Fibroblast of skin of scalp (primary cell): ENCODE measurements at regions not wholly inside any gene's neighbourhood (a gene's known extent, or its start where the extent isn't known, plus 50 kb on each side); places are given as distances from the start of the nearest gene placed in this dataset.

Experiments
- DNase-seq: peaks from one replicate; pipeline ENCODE4 v3.0.0-alpha.2; 2013

DNA sequence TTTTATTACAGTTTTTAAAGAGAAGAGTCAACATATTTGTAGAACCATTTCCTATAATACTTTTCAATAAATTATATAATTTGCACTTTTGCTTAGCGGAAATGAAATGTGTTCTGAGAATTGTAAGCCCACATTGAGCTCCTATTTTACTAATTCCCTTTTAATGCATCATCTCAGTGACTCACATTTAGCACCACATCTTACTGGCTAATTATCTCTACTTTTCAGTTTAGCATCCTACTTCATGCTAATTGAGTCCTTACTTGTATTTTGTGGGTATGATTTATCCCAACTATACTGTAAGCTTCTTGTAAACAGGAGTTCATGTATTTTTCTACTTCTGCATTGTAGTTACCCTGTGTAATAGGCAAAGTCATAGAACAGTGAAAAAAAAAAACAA lies 67.5 kb downstream of the TMX1 start:
- DNase-seq = no peak

DNA sequence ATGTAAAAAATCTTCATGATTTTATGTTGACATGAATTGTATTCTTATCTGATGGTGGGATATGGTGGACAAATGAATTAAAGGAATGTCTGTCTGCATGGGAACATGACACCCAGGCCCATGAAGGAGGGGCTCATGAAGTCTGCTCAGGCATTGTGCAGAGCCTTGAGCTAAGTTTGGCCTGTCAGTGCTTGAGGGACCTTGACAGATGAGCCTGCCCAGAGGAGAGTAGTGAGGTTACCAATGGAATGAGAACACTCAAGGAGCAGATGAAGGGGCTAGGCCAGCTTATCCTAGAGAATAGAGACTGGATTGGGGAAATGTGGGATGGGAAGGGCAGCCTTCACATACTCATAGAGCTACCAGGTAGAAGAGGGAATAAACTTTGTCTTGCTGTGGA lies 68.8 kb downstream of the TMX1 start:
- peak; percentile 31 for DNase-seq

DNA sequence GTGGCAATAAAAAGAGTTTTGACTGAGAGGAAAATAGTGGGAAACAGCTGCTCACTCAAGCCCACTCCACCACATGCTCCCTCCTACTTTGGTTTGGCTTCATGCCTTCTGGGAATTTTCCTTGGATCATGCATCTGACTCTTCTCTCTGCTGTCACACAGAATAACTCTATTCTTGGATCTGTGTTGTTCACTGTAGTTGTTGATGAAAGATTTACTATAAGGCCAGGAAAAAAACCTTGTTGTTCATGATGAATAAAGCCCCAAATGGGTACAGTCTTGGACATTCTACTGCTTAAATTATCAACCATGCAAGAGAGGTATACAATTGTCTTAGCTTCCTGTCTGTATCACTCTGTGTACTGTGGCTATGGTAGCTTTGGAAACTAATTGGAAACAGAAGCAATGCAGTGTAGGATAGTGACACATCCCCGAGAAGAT lies 70.5 kb downstream of the TMX1 start:
- DNase-seq = peak; percentile 83

DNA sequence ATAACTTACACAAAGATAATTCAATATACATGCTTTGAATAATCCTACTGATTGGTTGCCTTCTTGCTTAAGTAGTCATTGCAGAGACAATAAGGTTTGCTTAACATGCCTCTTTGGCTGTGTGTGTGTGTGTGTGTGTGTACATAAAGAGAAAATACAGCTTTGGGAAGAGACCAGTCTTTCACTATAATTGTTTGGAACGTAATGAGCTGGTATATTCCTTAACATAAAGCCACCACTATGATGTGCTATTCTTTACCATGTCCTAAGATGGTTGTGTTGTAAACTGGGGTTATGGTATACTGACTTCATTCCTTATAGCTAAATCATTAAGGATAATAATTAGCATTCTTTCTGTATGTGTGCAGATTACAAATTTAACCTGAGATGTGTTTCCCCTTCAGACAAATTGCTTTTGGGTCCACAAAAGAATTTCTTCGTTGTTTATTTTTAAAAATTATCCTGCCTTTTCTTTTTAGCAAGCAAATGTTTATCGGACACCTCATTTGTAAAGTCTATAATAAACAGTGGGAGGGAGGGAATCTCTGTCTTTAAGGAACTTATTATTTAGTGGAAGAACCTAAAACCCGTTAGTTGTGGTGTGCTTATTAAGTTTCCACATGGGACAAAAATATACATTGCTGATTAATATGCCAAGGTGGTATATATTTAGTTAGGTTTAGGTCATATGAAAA lies 74.4 kb downstream of the TMX1 start:
- DNase-seq = no peak

DNA sequence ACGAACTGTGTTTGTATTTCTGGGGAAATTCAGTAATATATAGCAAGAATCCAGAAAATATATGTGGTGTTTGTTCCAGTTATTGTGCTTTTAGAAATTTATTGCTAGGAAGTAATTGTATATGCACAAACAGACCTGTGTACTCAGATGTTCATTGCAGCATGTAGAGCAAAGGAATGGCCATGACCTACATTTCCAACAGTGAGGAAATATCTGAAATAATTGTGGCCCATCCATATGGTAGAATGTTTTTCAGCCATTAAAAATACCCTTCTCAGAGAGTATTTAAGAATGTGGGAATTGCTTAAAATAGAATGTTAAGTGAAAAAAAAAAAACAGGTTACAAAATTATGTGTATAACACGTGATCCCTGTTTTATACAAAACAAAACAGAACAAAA lies 77.3 kb downstream of the TMX1 start:
- DNase-seq = peak; percentile 83

DNA sequence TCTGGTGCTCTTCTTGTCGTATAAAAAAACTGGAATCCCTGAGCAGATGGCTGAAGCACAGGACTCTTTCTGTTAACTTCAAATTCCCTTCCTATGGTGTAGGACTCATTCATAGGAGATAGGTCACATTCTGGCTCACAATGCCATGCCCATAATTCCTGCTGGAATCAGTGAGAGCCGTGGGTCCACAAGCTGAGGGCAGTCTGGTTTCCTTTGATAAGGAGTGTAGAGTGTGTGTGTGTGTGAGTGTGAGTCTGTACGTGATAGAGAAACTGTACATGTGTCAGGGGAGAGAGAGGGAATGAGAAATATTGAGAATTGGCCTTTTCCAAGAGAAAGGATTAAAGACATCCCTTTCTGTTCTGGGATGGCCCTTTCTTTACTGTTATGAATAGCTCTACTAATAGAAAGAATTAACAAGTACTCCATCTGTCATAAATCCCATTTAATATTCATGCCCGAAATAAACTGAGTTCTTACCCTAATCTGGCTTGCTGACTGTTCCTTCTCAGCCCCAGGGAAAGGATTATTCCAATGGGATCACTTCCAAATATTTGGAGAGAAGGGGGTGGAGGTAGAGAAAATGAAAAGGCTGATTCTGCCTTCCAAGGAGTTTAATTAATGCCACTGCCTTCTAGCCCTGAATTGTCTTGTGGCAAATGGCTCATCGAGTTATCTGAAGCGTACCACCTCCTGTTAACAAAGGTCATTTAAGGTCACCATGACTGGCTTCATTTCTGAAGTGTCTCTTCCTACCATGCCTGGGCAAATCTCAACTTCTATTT lies 79.0 kb downstream of the TMX1 start:
- DNase-seq = peak; percentile 39

DNA sequence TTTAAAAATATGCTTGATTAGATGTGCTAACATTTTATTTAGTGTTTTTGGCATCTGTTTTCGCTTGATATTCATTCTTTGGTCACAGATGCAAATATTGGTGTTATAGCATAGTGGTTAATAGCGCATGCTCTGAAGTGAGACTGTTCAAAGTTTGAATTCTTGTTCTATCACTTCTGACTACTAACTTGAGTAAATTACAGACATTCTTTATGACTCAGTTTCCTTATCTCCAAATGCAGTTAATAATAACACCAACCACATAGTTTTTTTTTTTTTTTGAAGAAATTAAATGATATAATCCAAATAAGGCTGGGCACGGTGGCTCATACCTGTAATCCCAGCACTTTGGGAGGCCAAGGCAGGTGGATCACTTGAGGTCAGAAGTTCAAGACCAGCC lies 81.0 kb downstream of the TMX1 start:
- no peak for DNase-seq

DNA sequence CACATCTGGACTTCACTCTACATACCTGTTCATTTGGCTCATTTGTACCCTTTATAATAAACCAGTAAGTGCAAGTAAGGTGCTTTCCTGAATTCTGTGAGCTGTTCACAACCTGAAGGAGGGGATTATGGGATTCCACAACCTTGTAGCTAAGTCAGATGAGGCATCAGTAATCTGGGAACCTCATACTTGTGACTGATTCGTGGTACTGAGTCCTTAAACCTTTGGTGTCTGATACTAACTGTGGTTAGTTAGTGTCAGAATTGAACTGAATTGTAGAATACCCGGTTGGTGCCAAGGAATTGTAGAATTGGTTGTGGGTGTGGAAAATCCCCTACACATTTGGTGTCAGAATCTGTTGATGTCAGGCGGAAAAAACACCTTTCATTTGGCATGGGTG lies 83.4 kb downstream of the TMX1 start:
- DNase-seq = no peak

DNA sequence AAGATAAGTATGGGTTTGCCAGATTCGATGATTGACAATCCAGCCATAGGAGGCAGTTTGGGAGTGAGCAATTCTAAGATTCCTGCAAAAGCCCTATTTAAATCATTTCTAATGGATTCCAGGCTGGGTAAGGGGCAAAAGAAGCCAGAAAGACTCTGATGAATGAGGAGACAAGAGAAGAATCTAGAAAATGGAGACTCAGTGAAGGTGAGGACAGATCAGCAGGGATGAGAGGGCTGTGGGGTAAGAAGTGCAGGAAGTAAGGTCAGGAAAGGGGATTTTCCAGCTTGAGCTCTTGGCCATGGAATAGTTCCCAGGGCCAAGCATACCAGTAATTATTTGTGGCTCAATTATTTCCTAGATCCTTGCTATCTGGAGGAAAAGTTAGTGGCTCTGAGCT lies 87.3 kb downstream of the TMX1 start:
- peak; percentile 36 for DNase-seq

DNA sequence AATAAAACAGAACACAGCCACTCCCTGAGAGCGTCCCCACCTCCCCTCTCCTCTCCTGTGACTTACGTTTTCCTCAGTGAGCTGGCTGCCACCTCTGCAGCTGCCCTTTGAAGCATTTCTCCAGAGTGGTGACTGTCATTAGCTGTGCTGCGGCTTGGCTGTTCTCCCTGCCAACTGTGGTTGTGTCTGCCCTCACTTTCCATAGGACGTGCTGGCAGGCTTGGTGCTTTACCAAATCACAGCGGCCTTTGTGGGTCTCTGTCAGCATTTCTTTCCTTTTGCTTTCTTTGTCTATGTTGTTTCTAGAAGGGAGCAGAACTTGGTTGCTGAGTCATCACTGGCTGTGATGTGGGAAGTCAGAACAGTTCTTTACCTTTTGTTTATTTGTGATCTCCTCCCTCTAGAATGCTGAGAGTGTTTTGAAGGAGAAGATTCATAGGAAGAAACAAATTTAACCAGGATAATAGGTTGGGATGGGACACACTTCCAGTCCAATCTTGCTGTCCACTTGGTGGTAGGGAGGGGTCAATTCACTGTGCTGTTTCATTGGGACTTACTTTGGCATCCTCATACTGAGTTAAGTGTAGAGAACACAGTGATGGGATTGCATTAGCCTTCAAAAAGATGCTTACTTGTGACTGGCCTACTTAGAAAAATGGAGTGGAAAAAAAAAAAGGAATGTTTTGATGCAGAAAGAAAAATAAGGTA lies 88.2 kb downstream of the TMX1 start:
- peak; percentile 48 for DNase-seq

DNA sequence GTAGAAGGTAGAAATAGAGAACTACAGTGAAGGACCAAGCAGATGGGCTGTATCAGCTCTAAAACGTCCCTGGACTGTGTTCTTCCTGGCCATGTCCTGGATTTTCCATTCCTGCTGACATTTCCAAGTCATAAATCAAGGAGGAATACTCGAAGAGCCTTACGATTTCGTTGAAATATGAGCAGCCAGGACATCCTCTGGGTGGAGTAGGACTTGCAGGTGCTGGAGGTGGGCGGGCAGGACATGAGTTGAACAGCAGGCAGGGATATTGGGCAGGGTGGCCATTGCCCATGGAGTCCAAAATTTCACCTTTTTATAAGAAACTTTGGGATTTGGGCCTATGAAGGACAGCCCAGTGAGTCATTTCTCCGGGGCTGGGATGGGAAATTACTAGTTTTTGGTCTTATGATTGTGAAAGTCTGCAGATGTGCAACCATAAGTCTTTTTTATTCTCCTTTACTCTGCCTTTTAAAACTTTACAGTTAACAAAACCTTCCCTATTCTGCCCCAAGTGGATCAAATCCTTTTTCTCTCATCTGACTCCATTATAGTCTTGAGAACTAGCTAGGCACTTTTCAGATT lies 88.8 kb downstream of the TMX1 start:
- DNase-seq = no peak

DNA sequence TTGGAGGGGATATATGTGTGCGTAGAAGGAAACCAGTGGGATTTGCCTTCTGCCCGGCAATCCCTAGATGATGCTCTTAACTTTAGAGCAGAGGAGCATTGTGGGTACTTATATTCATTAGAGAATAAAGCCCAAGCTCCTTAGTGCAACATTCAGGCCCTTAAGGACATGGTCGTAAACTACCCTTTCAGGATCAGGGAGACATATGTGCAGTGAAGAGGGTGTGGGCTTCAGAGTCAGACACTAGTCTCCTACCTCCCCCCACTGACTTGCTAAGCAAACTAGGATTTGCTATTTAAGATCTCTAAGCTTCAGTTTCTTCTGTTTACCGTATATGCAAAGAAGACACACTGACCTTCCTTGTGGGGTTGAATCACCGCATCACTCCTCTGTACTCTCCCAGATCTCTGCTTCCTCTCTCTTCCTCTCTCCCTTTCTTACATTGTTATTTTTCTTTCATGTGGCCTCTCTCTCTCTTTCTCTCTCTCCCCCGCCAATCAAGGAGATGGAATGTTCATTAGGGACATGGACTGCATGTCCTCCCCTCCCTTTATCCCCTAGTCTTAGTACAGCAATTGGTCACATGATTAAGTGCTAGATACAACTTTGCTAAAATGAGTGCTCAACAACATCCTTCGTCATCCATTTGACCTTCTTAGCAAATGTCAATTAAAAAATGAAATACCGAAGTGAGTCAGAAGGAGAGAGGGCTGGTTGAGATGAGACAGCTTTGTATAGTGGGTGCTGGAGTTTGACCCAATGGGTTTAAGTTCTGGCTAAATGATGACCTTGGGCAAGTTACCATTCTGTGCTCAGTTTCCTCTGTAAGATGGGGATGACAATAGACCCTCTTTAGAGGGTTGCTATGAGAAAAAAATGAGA lies 91.7 kb downstream of the TMX1 start:
- no peak for DNase-seq

DNA sequence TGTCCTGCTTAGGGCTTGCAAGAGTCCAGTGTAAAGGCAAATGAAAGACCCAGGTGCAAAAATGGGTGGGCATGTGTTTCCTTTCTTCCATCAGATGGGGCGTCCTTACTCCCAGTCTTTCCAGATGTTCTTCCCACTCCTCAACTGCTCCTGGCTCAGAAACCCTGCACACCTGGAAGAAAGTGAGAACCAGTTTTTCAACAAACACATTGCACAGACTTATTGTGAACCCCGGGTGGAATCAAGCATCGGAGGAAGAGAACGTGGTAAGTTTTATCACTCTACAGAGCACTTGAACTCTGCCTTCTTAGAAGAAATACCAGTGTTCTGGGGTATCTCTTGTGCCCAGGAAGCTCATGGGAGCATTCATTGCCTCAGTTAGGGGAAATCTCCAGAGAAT lies 93.3 kb downstream of the TMX1 start:
- no peak for DNase-seq

DNA sequence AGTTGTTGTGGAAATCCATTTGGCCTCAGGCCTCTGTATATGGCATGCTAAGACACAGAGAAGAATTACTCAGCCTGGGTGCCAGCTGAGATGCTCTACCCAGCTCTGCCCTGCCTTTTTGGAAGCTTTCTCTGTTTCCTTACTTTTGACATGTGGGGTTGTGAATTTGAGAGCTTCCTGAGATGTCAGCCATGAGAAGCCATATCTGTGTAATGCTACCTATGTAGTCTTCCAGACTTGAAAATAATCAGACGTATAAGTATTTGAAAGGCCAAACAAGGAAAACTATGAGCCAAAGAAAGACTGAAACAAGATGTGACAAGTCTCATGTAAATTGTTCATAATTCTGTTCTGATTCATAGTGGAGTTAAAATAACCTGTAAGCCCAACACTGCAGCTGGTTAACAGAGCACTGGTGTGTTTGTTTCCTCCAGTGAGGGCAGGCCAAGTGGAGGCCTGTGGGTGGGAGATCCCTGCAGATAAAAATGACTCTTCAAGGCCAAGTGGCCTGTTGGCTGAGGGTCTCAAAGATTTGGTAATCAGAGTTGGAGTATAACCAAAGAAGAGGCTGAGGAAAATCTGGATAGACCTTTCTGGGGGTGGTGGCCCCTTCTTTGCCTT lies 94.0 kb downstream of the TMX1 start:
- no peak for DNase-seq

DNA sequence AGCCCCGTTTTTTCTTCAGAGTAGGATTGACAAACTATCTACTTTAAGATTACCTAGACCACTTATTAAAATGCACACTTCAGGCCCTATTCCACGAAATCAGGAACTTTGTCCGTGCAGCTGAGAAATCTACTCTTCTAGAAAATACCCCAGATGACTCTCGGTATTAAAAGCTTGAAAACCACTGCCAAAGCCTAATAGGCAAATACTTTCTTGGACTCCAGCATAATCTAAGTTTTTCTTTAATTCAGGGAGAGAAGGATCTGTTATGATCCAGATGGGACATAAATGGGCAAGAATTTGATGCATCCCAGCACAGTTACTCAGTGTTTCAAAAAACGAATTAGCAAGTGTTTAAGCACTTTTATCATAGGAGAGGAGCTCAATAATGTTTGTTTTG lies 94.5 kb downstream of the TMX1 start:
- no peak for DNase-seq

DNA sequence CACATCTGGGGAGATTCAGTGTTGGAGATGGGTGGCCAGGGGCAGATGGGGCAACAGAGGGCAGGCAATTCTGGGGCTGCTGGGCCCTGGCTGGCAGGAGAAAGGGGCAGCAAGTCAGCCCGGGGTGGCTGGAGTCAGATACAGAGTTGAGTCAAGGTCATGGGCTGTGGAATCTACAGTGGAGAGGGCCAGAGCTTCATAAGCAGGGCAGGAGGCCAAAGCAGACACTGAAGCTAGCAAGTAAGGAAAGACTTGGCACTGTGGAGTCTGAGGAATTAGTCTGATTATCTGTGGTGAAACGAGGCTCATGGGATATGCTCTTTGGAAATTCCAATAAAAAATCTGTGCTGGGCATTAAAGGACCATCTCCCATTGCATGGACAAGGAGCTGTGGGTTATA lies 95.5 kb downstream of the TMX1 start:
- DNase-seq = peak; percentile 39

DNA sequence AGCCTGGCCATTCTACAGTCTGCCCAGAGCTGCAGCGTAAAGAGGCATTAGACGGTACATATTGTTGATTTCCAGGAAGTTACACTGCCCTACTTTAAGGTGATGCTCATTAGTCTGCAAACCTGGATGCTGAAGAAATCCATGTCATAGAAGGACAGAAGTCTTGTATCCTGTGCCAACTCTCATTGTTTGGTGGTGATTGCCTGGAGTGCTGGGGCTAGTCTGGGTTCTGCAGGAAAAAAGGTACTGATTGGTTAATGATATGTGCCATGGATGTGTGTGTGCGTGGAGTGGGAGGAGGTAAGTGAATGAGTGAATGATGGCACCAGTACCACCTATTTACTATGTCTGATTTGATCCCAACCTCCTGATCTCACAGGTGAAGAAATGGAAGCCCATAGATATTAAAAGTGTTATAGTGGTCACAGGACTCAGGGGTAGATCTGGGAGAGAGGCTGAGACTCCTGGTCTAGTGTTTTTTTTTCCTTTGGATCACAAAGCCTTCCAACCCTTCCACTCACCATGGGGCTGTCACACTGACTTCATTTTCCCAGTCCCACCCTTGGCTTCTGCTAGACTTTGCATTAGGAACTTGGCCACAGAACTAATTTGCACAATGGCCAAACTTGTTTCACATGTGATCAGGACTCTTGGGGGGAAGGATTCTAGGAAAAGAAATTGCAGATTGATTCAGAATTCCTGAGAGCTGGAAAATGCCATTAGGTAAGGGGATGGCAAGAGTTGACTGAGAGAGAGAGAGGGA lies 96.1 kb downstream of the TMX1 start:
- no peak for DNase-seq

DNA sequence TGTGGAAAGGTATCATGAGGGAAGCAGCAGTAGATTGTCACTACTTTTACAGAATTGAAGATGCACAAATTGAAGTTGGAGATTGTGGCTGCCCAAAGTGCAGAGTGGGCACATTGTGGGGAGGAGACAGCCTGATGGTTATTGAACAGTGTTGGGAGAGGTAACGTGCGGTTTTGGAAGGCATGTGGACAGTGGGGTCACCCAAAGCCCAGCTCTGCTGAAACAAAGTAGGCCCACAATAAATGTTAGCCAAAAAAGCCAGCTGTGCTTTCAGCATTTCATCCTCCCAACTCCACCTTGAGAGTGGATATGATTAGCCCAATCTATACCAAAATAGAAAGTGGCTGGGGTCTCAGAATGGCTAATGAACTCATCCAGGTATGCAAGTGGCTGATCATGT lies 96.7 kb downstream of the TMX1 start:
- no peak for DNase-seq

DNA sequence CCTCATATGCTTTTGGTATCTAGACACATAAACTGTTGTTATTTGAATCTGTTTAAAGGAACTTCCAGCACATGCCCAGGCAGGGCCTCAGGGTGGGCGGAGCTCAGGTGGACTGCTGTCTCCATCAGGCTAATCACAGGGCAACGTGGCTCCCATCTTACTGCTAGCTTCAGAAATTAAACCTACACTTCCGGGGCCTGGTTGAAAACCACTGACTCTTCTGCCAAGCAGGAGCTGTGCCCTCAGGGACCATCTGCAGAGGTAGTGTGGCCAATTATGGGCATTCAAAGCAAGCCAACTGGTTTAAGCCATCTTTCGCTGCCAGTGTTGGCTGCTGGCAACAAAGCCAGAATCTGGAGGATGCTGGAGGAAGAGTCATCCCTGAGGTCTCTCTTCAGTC lies 97.5 kb downstream of the TMX1 start:
- no peak for DNase-seq

DNA sequence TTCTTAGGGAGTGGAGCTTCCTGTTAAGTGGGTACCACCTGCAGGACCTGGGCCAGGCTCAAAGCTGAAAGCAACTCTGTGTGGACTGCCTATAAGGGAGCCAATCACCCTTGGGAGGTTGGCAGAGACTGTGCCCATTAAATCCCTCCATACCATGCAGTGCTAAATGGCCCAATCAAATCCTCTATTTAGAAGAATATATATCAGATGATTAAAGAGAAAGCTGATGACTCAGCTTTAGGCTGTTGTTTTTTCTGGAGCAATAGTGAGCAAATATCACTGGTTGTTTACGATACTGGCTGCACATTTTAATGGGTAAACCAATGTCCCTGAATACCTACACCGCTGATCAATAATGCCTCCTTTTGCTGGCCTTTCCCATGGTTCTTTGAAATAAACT lies 101.3 kb downstream of the TMX1 start:
- DNase-seq = no peak

DNA sequence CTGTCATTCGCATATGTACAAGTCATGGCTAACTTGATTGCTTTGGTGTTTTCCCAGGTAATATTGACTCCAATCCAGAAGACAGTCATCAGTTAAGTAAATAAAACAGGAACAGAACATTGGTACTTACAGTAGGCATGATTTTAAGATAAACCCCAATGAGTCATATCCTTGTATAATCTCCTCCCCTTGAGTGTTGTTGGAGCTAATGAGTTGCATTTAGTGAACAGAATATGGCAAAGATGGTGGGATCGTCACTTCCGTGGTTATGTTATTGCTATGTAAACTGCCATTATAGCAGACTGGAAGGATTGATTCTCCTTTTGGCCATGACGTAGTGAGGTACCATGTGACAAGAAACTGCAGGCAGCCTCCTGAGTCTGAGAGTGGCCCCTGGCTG lies 102.2 kb downstream of the TMX1 start:
- DNase-seq = no peak
